ENCODE measurements at regions not wholly inside any gene's neighbourhood (a gene's known extent, or its start where the extent isn't known, plus 50 kb on each side); places are given as distances from the start of the nearest gene placed in this dataset.

- Histone ChIP-seq H3K9me2 (ENCODE audit: low read depth, low read length) (no peaks in the 10 kb centered on the region), H3F3A (ENCODE audit: insufficient read depth, low read length) (no peaks in the 10 kb centered on the region), H3K4me1 (ENCODE audit: insufficient read depth, low read length, severe bottlenecking) (no peaks in the 10 kb centered on the region), H3K4me2 (ENCODE audit: low read length) (no peak overlapping the region), H3K79me2 (ENCODE audit: insufficient read depth, low read length) (no peaks in the 10 kb centered on the region), H3K9me3 (ENCODE audit: low read length) (no peaks in the 10 kb centered on the region), H3K36me3 (ENCODE audit: insufficient read depth, low read length) (no peaks in the 10 kb centered on the region), H3K9ac (ENCODE audit: low read length) (no peak overlapping the region), H2AFZ (ENCODE audit: low read length) (no peak overlapping the region), H3K27ac (ENCODE audit: low read depth, low read length, poor library complexity, severe bottlenecking) (no peak overlapping the region), H3K27me3 (ENCODE audit: insufficient read depth, low read length) (0 out of 2 replicates have a peak, but pooled peaks cover 5% of the 10 kb centered on the region), H3K4me3 (ENCODE audit: low read depth, low read length, poor library complexity, severe bottlenecking) (no peak overlapping the region), H4K20me1 (ENCODE audit: insufficient read depth, low read length) (no peaks in the 10 kb centered on the region)
- TF ChIP-seq, protein P1, sequence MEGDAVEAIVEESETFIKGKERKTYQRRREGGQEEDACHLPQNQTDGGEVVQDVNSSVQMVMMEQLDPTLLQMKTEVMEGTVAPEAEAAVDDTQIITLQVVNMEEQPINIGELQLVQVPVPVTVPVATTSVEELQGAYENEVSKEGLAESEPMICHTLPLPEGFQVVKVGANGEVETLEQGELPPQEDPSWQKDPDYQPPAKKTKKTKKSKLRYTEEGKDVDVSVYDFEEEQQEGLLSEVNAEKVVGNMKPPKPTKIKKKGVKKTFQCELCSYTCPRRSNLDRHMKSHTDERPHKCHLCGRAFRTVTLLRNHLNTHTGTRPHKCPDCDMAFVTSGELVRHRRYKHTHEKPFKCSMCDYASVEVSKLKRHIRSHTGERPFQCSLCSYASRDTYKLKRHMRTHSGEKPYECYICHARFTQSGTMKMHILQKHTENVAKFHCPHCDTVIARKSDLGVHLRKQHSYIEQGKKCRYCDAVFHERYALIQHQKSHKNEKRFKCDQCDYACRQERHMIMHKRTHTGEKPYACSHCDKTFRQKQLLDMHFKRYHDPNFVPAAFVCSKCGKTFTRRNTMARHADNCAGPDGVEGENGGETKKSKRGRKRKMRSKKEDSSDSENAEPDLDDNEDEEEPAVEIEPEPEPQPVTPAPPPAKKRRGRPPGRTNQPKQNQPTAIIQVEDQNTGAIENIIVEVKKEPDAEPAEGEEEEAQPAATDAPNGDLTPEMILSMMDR (IDR thresholded peaks at IDR 0.05; ENCODE audit: low read length), result no peak
- TF ChIP-seq EZH2 (IDR thresholded peaks at IDR 0.05; ENCODE audit: borderline replicate concordance, low read length), result no peak
Observed at GRCh38 chr10:78360284-78360683, 326.6 kb downstream of the RPS24 start.

GRCh38 chr10:78361031-78361430 lies 327.4 kb downstream of the RPS24 start:
- H3K27me3 ChIP-seq (ENCODE audit: insufficient read depth, low read length), result 0 out of 2 replicates have a peak, but pooled peaks cover 5% of the 10 kb centered on the region
- no peaks in the 10 kb centered on the region for H3K4me1 ChIP-seq (ENCODE audit: insufficient read depth, low read length, severe bottlenecking)
- TF ChIP-seq EZH2 (IDR thresholded peaks at IDR 0.05; ENCODE audit: borderline replicate concordance, low read length), result no peak
- TF ChIP-seq, protein P1 (IDR thresholded peaks at IDR 0.05; ENCODE audit: low read length), result no peak
- H3K4me3 ChIP-seq (ENCODE audit: low read depth, low read length, poor library complexity, severe bottlenecking), result no peak overlapping the region
- no peaks in the 10 kb centered on the region for H3F3A ChIP-seq (ENCODE audit: insufficient read depth, low read length)
- no peaks in the 10 kb centered on the region for H4K20me1 ChIP-seq (ENCODE audit: insufficient read depth, low read length)
- H2AFZ ChIP-seq (ENCODE audit: low read length), result no peak overlapping the region
- H3K36me3 ChIP-seq (ENCODE audit: insufficient read depth, low read length), result no peaks in the 10 kb centered on the region
- no peak overlapping the region for H3K9ac ChIP-seq (ENCODE audit: low read length)
- no peak overlapping the region for H3K27ac ChIP-seq (ENCODE audit: low read depth, low read length, poor library complexity, severe bottlenecking)
- H3K9me2 ChIP-seq (ENCODE audit: low read depth, low read length), result no peaks in the 10 kb centered on the region
- no peak overlapping the region for H3K4me2 ChIP-seq (ENCODE audit: low read length)
- H3K79me2 ChIP-seq (ENCODE audit: insufficient read depth, low read length), result no peaks in the 10 kb centered on the region
- no peaks in the 10 kb centered on the region for H3K9me3 ChIP-seq (ENCODE audit: low read length)

DNA sequence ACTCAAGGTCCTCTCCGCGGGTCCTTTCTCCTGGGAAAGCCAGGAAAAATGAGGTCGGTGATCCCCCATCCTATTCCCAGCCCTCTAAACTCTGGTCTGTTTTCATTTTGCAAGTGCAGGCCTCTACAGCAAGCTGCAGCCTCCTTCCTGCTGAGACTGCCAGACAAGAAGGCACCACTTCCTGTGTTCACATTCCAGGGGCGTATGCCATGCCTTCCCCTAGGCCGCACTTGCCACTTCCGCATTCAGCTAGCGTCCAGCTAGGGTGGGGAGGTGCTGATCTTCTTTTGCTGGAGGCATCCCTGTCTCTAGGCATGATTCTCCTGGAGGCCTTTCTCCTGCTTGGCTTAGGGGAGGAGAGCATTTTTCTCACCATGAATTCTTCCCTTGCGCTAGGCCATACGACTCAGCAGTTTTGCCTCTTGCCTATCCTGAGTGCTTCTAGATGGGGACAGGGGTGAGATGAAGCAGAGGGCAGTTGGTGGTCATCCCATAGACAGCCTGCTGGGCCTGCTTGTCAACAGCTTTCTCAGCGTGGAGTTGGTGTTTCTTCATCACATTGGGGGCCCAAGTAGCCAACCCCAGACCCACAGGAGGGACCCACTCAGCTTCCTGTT lies 328.9 kb downstream of the RPS24 start:
- Histone ChIP-seq H3K4me1 (ENCODE audit: insufficient read depth, low read length, severe bottlenecking) (no peaks in the 10 kb centered on the region), H3K9me2 (ENCODE audit: low read depth, low read length) (no peaks in the 10 kb centered on the region), H3K27ac (ENCODE audit: low read depth, low read length, poor library complexity, severe bottlenecking) (no peak overlapping the region), H3K36me3 (ENCODE audit: insufficient read depth, low read length) (no peaks in the 10 kb centered on the region), H3K79me2 (ENCODE audit: insufficient read depth, low read length) (no peaks in the 10 kb centered on the region), H3K27me3 (ENCODE audit: insufficient read depth, low read length) (0 out of 2 replicates have a peak, but pooled peaks cover 5% of the 10 kb centered on the region), H3K4me2 (ENCODE audit: low read length) (no peak overlapping the region), H3K9me3 (ENCODE audit: low read length) (no peaks in the 10 kb centered on the region), H2AFZ (ENCODE audit: low read length) (no peak overlapping the region), H3F3A (ENCODE audit: insufficient read depth, low read length) (no peaks in the 10 kb centered on the region), H3K4me3 (ENCODE audit: low read depth, low read length, poor library complexity, severe bottlenecking) (no peak overlapping the region), H4K20me1 (ENCODE audit: insufficient read depth, low read length) (no peaks in the 10 kb centered on the region), H3K9ac (ENCODE audit: low read length) (no peak overlapping the region)
- TF ChIP-seq, protein P1 (IDR thresholded peaks at IDR 0.05; ENCODE audit: low read length), result no peak
- no peak for TF ChIP-seq EZH2 (IDR thresholded peaks at IDR 0.05; ENCODE audit: borderline replicate concordance, low read length)
